HL-60 (cell line): ENCODE measurements at regions not wholly inside any gene's neighbourhood (a gene's known extent, or its start where the extent isn't known, plus 50 kb on each side); places are given as distances from the start of the nearest gene placed in this dataset.

Source experiments
- DNase-seq, 2 experiments: peaks; one replicate each; pipeline ENCODE4 v3.0.0-alpha.2; 2010 to 2020; ENCODE audit warnings: low read depth in 1 of 2, low spot score in 1 of 2
- H3K27ac ChIP-seq: fragments of 250-450 bp; sonication (Bioruptor Pico); replicated peaks from 2 replicates; pipeline ENCODE4 v1.5.1; 2020; ENCODE audit warnings: mild to moderate bottlenecking, moderate library complexity
- H3K27me3 ChIP-seq: fragments of 250-450 bp; sonication (Bioruptor Pico); 2 replicates; pipeline ENCODE4 v1.5.1; 2021; ENCODE audit warnings: mild to moderate bottlenecking, moderate library complexity; ENCODE audit not compliant: insufficient read depth, poor library complexity, severe bottlenecking
- H3K4me3 ChIP-seq: replicated peaks from 2 replicates; pipeline ENCODE4 v1.5.1; 2011; ENCODE audit warnings: mild to moderate bottlenecking, control low read depth, low read length; ENCODE audit not compliant: insufficient read depth
- GABPA ChIP-seq: IDR thresholded peaks from 2 replicates; pipeline ENCODE4 v1.6.1; 2012; ENCODE audit warnings: low read depth
- POLR2AphosphoS5 ChIP-seq: IDR thresholded peaks from 2 replicates; pipeline ENCODE4 v1.6.1; 2012; ENCODE audit warnings: low read depth
- SPI1 ChIP-seq: IDR thresholded peaks from 2 replicates; pipeline ENCODE4 v1.6.1; 2012; ENCODE audit warnings: low read depth, mild to moderate bottlenecking, borderline replicate concordance
- TF ChIP-seq, protein P1 (sequence below): IDR thresholded peaks from one replicate; pipeline ENCODE4 v1.5.1; 2011; ENCODE audit warnings: low read length, control low read depth, inconsistent platforms; ENCODE audit not compliant: insufficient read depth
- TF ChIP-seq, protein P2 (sequence below): IDR thresholded peaks from 2 replicates; pipeline ENCODE4 v1.6.1; 2012; ENCODE audit warnings: low read depth; ENCODE audit not compliant: insufficient replicate concordance

DNA sequence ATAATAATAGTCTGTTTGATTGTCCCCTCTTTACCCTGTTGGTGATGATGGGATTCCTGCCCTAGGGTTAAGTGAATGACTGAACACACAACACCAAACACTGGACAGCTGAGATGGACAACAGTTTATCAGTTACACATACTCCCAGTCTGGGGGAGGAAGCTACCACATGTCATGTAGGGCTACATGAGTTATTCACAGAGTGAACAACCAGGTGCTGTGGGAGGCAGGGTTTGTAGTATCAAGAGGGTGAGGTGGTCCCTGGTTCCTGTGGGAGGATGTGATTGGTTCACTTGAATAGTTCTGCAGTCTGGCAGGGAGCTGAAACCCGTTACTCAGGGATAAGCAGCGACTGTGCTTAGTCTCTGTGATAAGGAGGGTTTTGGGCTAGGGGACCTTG lies 88.8 kb upstream of the AP1S2 start:
- DNase-seq: no peak
- Histone ChIP-seq H3K27me3 (peaks cover 2% of the 10 kb centered on the region), H3K4me3 (no peak overlapping the region), H3K27ac (no peak overlapping the region)
- TF ChIP-seq SPI1: no peak
- TF ChIP-seq POLR2AphosphoS5: no peak
- no peak for TF ChIP-seq GABPA
- TF ChIP-seq, protein P1, sequence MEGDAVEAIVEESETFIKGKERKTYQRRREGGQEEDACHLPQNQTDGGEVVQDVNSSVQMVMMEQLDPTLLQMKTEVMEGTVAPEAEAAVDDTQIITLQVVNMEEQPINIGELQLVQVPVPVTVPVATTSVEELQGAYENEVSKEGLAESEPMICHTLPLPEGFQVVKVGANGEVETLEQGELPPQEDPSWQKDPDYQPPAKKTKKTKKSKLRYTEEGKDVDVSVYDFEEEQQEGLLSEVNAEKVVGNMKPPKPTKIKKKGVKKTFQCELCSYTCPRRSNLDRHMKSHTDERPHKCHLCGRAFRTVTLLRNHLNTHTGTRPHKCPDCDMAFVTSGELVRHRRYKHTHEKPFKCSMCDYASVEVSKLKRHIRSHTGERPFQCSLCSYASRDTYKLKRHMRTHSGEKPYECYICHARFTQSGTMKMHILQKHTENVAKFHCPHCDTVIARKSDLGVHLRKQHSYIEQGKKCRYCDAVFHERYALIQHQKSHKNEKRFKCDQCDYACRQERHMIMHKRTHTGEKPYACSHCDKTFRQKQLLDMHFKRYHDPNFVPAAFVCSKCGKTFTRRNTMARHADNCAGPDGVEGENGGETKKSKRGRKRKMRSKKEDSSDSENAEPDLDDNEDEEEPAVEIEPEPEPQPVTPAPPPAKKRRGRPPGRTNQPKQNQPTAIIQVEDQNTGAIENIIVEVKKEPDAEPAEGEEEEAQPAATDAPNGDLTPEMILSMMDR: no peak
- TF ChIP-seq, protein P2, sequence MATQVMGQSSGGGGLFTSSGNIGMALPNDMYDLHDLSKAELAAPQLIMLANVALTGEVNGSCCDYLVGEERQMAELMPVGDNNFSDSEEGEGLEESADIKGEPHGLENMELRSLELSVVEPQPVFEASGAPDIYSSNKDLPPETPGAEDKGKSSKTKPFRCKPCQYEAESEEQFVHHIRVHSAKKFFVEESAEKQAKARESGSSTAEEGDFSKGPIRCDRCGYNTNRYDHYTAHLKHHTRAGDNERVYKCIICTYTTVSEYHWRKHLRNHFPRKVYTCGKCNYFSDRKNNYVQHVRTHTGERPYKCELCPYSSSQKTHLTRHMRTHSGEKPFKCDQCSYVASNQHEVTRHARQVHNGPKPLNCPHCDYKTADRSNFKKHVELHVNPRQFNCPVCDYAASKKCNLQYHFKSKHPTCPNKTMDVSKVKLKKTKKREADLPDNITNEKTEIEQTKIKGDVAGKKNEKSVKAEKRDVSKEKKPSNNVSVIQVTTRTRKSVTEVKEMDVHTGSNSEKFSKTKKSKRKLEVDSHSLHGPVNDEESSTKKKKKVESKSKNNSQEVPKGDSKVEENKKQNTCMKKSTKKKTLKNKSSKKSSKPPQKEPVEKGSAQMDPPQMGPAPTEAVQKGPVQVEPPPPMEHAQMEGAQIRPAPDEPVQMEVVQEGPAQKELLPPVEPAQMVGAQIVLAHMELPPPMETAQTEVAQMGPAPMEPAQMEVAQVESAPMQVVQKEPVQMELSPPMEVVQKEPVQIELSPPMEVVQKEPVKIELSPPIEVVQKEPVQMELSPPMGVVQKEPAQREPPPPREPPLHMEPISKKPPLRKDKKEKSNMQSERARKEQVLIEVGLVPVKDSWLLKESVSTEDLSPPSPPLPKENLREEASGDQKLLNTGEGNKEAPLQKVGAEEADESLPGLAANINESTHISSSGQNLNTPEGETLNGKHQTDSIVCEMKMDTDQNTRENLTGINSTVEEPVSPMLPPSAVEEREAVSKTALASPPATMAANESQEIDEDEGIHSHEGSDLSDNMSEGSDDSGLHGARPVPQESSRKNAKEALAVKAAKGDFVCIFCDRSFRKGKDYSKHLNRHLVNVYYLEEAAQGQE: no peak

DNA sequence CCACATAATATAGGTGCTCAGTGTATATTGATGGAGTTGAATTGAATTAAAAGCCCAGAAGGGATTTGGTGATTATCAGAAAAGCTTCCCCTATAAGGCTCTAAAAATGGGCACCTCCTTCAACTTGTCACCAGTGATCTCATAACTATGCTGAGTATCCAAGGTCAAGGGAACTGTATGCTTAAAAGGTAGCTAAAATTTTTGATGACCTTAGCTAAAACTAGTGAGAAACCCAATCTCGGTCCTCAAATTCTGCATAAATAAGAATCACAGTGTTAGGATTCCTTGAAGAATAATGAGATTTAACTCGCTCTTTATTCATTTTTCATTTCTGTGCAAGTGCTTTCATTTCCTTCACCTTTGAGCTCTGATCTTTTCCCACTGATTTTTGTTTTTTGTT lies 87.7 kb upstream of the AP1S2 start:
- Histone ChIP-seq H3K27me3 (peaks cover 2% of the 10 kb centered on the region), H3K27ac (no peak overlapping the region), H3K4me3 (no peak overlapping the region)
- TF ChIP-seq POLR2AphosphoS5 (no peak), SPI1 (no peak), GABPA (no peak)
- TF ChIP-seq, protein P1: no peak
- TF ChIP-seq, protein P2: no peak
- DNase-seq: no peak

DNA sequence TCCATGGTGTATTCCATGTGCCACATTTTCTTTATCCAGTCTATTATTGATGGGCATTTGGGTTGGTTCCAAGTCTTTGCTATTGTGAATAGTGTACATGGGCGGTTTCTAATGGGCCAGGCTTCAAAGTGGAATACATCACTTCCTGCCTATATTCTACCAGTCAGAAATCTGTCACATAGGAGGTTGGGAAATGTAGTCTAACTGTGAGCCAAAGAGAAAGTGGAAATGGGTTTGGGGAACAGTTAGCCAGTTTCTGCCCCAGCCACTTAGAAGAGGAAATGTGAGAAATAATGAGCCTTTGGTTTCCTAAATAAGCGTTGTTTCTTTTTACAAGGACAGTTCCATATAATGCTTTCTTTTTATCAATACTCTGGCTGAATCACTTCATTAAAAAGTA lies 85.1 kb upstream of the AP1S2 start:
- DNase-seq: peak in 1 of 2 experiments; percentile 17
- Histone ChIP-seq H3K27ac (no peak overlapping the region), H3K4me3 (no peak overlapping the region), H3K27me3 (peaks cover 2% of the 10 kb centered on the region)
- TF ChIP-seq, protein P2: no peak
- TF ChIP-seq, protein P1: no peak
- TF ChIP-seq POLR2AphosphoS5 (no peak), SPI1 (no peak), GABPA (no peak)
